GM12891 (cell line): ENCODE measurements at regions not wholly inside any gene's neighbourhood (a gene's known extent, or its start where the extent isn't known, plus 50 kb on each side); places are given as distances from the start of the nearest gene placed in this dataset.

Source experiments
- POLR2A ChIP-seq: IDR thresholded peaks from 2 replicates; pipeline ENCODE4 v1.6.1; 2011; ENCODE audit warnings: low read depth, low read length, control low read depth
- POLR2AphosphoS5 ChIP-seq: IDR thresholded peaks from 2 replicates; pipeline ENCODE4 v1.6.1; 2011; ENCODE audit warnings: low read depth, low read length, control low read depth
- TAF1 ChIP-seq: IDR thresholded peaks from 2 replicates; pipeline ENCODE4 v1.6.1; 2011; ENCODE audit warnings: low read depth, low read length, control low read depth

GRCh38 chr14:71610149-71610548 is 322.1 kb upstream of the RGS6 start:
- TF ChIP-seq TAF1 (no peak), POLR2A (no peak), POLR2AphosphoS5 (no peak)
